Keratinocyte (primary cell): ENCODE measurements at regions not wholly inside any gene's neighbourhood (a gene's known extent, or its start where the extent isn't known, plus 50 kb on each side); places are given as distances from the start of the nearest gene placed in this dataset.
A peak's percentile ranks its signal among the peaks of the same experiment; 100 is the strongest.

Source experiments
- DNase-seq: peaks from one replicate; pipeline ENCODE4 v3.0.0-alpha.2; 2011; ENCODE audit warnings: low read depth, missing footprints, low spot score
- FAIRE-seq: peaks from 2 replicates; lab custom pipeline; 2011; peaks lifted over from hg19 to GRCh38; lab: Jason Lieb, UNC
- H2AFZ ChIP-seq: 2 replicates; pipeline ENCODE4 v1.6.0; 2012; ENCODE audit warnings: low read length, control low read depth, inconsistent platforms; ENCODE audit not compliant: control insufficient read depth
- H3K27ac ChIP-seq: 2 replicates; pipeline ENCODE4 v1.5.1; 2011; ENCODE audit warnings: low read length; ENCODE audit not compliant: control insufficient read depth, insufficient read depth
- H3K27me3 ChIP-seq: 3 replicates; pipeline ENCODE4 v1.6.0; 2011; ENCODE audit warnings: low read length; ENCODE audit not compliant: control insufficient read depth, insufficient read depth; ENCODE audit errors: extremely low read depth
- H3K36me3 ChIP-seq, 2 experiments: 2 replicates in 1 of 2; 3 replicates in 1 of 2; pipeline ENCODE4 v1.5.1; 2011; ENCODE audit warnings: low read length in 2 of 2, mild to moderate bottlenecking in 1 of 2; ENCODE audit not compliant: control insufficient read depth in 2 of 2, insufficient read depth in 2 of 2; ENCODE audit errors: extremely low read depth in 1 of 2
- H3K4me1 ChIP-seq: 3 replicates; pipeline ENCODE4 v1.5.1; 2011; ENCODE audit warnings: low read length; ENCODE audit not compliant: control insufficient read depth, insufficient read depth; ENCODE audit errors: extremely low read depth
- H3K4me2 ChIP-seq: 3 replicates; pipeline ENCODE4 v1.6.0; 2011; ENCODE audit warnings: low read depth, low read length; ENCODE audit not compliant: control insufficient read depth, insufficient read depth; ENCODE audit errors: extremely low read depth
- H3K4me3 ChIP-seq, 3 experiments: fragments of 200-600 bp in 1 of 3; sonication (generic) in 1 of 3; 2 replicates in 2 of 3; 3 replicates in 1 of 3; pipeline ENCODE4 v1.5.1; 2011 to 2016; ENCODE audit warnings: low read length in 3 of 3, mild to moderate bottlenecking in 3 of 3, control low read depth in 2 of 3, inconsistent platforms in 1 of 3, low read depth in 1 of 3, mixed read lengths in 1 of 3, mixed run types in 1 of 3, moderate library complexity in 1 of 3; ENCODE audit not compliant: control insufficient read depth in 2 of 3, insufficient read depth in 2 of 3; ENCODE audit errors: extremely low read depth in 1 of 3
- H3K79me2 ChIP-seq: 2 replicates; pipeline ENCODE4 v1.6.0; 2012; ENCODE audit warnings: low read length; ENCODE audit not compliant: control insufficient read depth, insufficient read depth
- H3K9ac ChIP-seq: 3 replicates; pipeline ENCODE4 v1.6.0; 2011; ENCODE audit warnings: low read length; ENCODE audit not compliant: control insufficient read depth, insufficient read depth; ENCODE audit errors: extremely low read depth
- H3K9me1 ChIP-seq: 3 replicates; pipeline ENCODE4 v1.6.0; 2011; ENCODE audit warnings: low read length; ENCODE audit not compliant: control insufficient read depth, insufficient read depth; ENCODE audit errors: extremely low read depth
- H3K9me3 ChIP-seq: 2 replicates; pipeline ENCODE4 v1.5.1; 2012; ENCODE audit warnings: low read depth, low read length; ENCODE audit not compliant: control insufficient read depth
- H4K20me1 ChIP-seq: 3 replicates; pipeline ENCODE4 v1.6.0; 2011; ENCODE audit warnings: low read length; ENCODE audit not compliant: control insufficient read depth, insufficient read depth; ENCODE audit errors: extremely low read depth
- CTCF ChIP-seq, 3 experiments: IDR thresholded peaks in 1 of 3; conservative IDR thresholded peaks in 1 of 3; optimal IDR thresholded peaks in 1 of 3; 2 replicates in 2 of 3; 3 replicates in 1 of 3; pipeline versions ENCODE3 to v1.5.1; 2011; ENCODE audit warnings: low read length in 3 of 3, mild to moderate bottlenecking in 3 of 3, moderate library complexity in 2 of 3, control low read depth in 1 of 3, inconsistent platforms in 1 of 3; ENCODE audit not compliant: insufficient read depth in 2 of 3; ENCODE audit errors: extremely low read depth in 1 of 3
- EZH2 ChIP-seq: IDR thresholded peaks from one replicate; pipeline ENCODE4 v1.6.1; 2012; ENCODE audit warnings: inconsistent platforms, mild to moderate bottlenecking, low read length, moderate library complexity
- dilution Hi-C: fragments of 300-500 bp; cut with MboI; formaldehyde crosslinking; loops from one replicate; pipeline ENCODE4 v1.7.0; 2020; ENCODE audit warnings: low sequenced_read_pairs; ENCODE audit not compliant: extremely low pct_ligation_motif_present

- peaks cover 22% of the 10 kb centered on the region for H3K4me1 ChIP-seq
- FAIRE-seq (no peak), DNase-seq (no peak)
- no peaks in the 10 kb centered on the region for H3K79me2 ChIP-seq
- H3K9me3 ChIP-seq: no peaks in the 10 kb centered on the region
- no peak overlapping the region for H3K9ac ChIP-seq
- no peaks in the 10 kb centered on the region for H4K20me1 ChIP-seq
- H3K27me3 ChIP-seq: no peaks in the 10 kb centered on the region
- no peak for TF ChIP-seq CTCF (optimal IDR thresholded peaks at IDR 0.05 in 1 of 3, IDR thresholded peaks at IDR 0.05 in 1 of 3, conservative IDR thresholded peaks at IDR 0.05 in 1 of 3; ENCODE audit: extremely low read depth in 1 of 3, insufficient read depth in 2 of 3, low read length in 3 of 3)
- no peak for TF ChIP-seq EZH2
- H3K4me3 ChIP-seq: no peak overlapping the region
- H2AFZ ChIP-seq: no peak overlapping the region
- peak overlapping the region; percentile 4 for H3K4me2 ChIP-seq
- H3K9me1 ChIP-seq: no peaks in the 10 kb centered on the region
- H3K36me3 ChIP-seq: no peaks in the 10 kb centered on the region
- dilution Hi-C loops: no loop called here
- H3K27ac ChIP-seq: no peak overlapping the region
Measured at GRCh38 chr6:154886471-154886870, 108.6 kb upstream of the TIAM2 start.

GRCh38 chr6:154887051-154887450, 108.1 kb upstream of the TIAM2 start:
- no peaks in the 10 kb centered on the region for H3K36me3 ChIP-seq
- peaks cover 19% of the 10 kb centered on the region for H3K4me1 ChIP-seq
- DNase-seq (peak; percentile 19), FAIRE-seq (no peak)
- H3K79me2 ChIP-seq: no peaks in the 10 kb centered on the region
- H4K20me1 ChIP-seq: no peaks in the 10 kb centered on the region
- H3K27ac ChIP-seq: no peak overlapping the region
- H3K9me3 ChIP-seq: no peaks in the 10 kb centered on the region
- no peaks in the 10 kb centered on the region for H3K27me3 ChIP-seq
- dilution Hi-C loops: no loop called here
- no peaks in the 10 kb centered on the region for H3K9me1 ChIP-seq
- H3K4me2 ChIP-seq: peak overlapping the region; percentile 4
- TF ChIP-seq EZH2 (no peak), CTCF (optimal IDR thresholded peaks at IDR 0.05 in 1 of 3, IDR thresholded peaks at IDR 0.05 in 1 of 3, conservative IDR thresholded peaks at IDR 0.05 in 1 of 3; ENCODE audit: extremely low read depth in 1 of 3, insufficient read depth in 2 of 3, low read length in 3 of 3) (no peak)
- no peak overlapping the region for H2AFZ ChIP-seq
- H3K9ac ChIP-seq: no peak overlapping the region
- no peak overlapping the region for H3K4me3 ChIP-seq
